Head of caudate nucleus (tissue), 42 donors: ENCODE measurements at regions not wholly inside any gene's neighbourhood (a gene's known extent, or its start where the extent isn't known, plus 50 kb on each side); places are given as distances from the start of the nearest gene placed in this dataset.
"Not testable (repeated sequence)": the region's sequence is repeated elsewhere in the genome, so short reads cannot be mapped to it uniquely, and the experiment has no call there.

Experiments used
- DNase-seq, 42 donors: peaks; one replicate each; pipeline versions ENCODE4 v3.0.0 to v3.0.0-alpha.2; 2020 to 2021; ENCODE audit warnings: mixed read lengths in 7 of 42
- intact Hi-C: fragments of 100-400 bp; cut with DNase I; formaldehyde crosslinking; loops from one replicate; pipeline ENCODE4 v1.15.0; 2022

GRCh38 chr18:10247021-10247741, 207.3 kb upstream of the APCDD1 start:
- intact Hi-C loops = no loop called here
- peak in 24 of 42 donors; percentile 13 to 60 (median 34) for DNase-seq

- DNase-seq = no peak
- intact Hi-C loops = no loop called here
Observed at GRCh38 chr18:10247742-10248082, 206.7 kb upstream of the APCDD1 start.

GRCh38 chr18:10248738-10249137, 205.7 kb upstream of the APCDD1 start:
- DNase-seq = peak in 2 of 42 donors; percentile 9 to 35
- intact Hi-C loops = no loop called here

- peak in 1 of 42 donors; percentile 43 for DNase-seq
- intact Hi-C loops = no loop called here
Observed at GRCh38 chr18:10249270-10249669, 205.2 kb upstream of the APCDD1 start.

GRCh38 chr18:10249801-10250200, 204.6 kb upstream of the APCDD1 start:
- intact Hi-C loops = no loop called here
- peak in 1 of 42 donors; percentile 8 for DNase-seq

- intact Hi-C loops = no loop called here
- no peak for DNase-seq
Observed at GRCh38 chr18:10252494-10252893, 201.9 kb upstream of the APCDD1 start.

- intact Hi-C loops = no loop called here
Observed at GRCh38 chr18:10252952-10253705, 201.3 kb upstream of the APCDD1 start.

GRCh38 chr18:10256276-10256675, 198.2 kb upstream of the APCDD1 start:
- DNase-seq, intact Hi-C loops: not testable (repeated sequence)

More at GRCh38 chr18:10252952-10253705, 201.3 kb upstream of the APCDD1 start:
- no peak for DNase-seq

- intact Hi-C loops = no loop called here
- no peak for DNase-seq
Observed at GRCh38 chr18:10258836-10259474, 195.5 kb upstream of the APCDD1 start.

GRCh38 chr18:10259901-10260300, 194.5 kb upstream of the APCDD1 start:
- intact Hi-C loops = no loop called here
- DNase-seq = no peak

GRCh38 chr18:10261344-10262276, 192.8 kb upstream of the APCDD1 start:
- no peak for DNase-seq
- intact Hi-C loops = no loop called here

GRCh38 chr18:10262566-10262965, 191.9 kb upstream of the APCDD1 start:
- peak in 2 of 42 donors; percentile 33 to 50 for DNase-seq
- intact Hi-C loops = no loop called here

GRCh38 chr18:10264260-10264659, 190.2 kb upstream of the APCDD1 start:
- intact Hi-C loops = no loop called here
- DNase-seq = no peak

GRCh38 chr18:10265560-10266333, 188.7 kb upstream of the APCDD1 start:
- intact Hi-C loops = no loop called here
- no peak for DNase-seq

GRCh38 chr18:10266334-10266590, 188.2 kb upstream of the APCDD1 start:
- intact Hi-C loops = no loop called here
- DNase-seq = no peak

- intact Hi-C loops = no loop called here
- no peak for DNase-seq
Observed at GRCh38 chr18:10269261-10269660, 185.2 kb upstream of the APCDD1 start.

- intact Hi-C loops = no loop called here
- DNase-seq = peak in 18 of 42 donors; percentile 21 to 73 (median 48)
Observed at GRCh38 chr18:10270151-10270571, 184.3 kb upstream of the APCDD1 start.

GRCh38 chr18:10271481-10271880, 183.0 kb upstream of the APCDD1 start:
- no peak for DNase-seq
- intact Hi-C loops = no loop called here

GRCh38 chr18:10274301-10274700, 180.1 kb upstream of the APCDD1 start:
- no peak for DNase-seq
- intact Hi-C loops = no loop called here
